ENCODE measurements at regions not wholly inside any gene's neighbourhood (a gene's known extent, or its start where the extent isn't known, plus 50 kb on each side); places are given as distances from the start of the nearest gene placed in this dataset.

- H3K9ac ChIP-seq (ENCODE audit: low read length), result no peak overlapping the region
- H4K5ac ChIP-seq (ENCODE audit: low read length), result no peak overlapping the region
- no peak overlapping the region for H2AK5ac ChIP-seq (ENCODE audit: low read length)
- no peaks in the 10 kb centered on the region for H3K79me2 ChIP-seq (ENCODE audit: control insufficient read depth, insufficient read depth, low read length)
- H3K36me3 ChIP-seq (ENCODE audit: control insufficient read depth, insufficient read depth, low read length), result no peaks in the 10 kb centered on the region
- no peak overlapping the region for H2BK120ac ChIP-seq (ENCODE audit: low read depth, low read length)
- no peak overlapping the region for H2BK5ac ChIP-seq (ENCODE audit: low read length)
- peak; percentile 74 for DNase-seq
- peaks cover 5% of the 10 kb centered on the region for H3K4me1 ChIP-seq (ENCODE audit: control insufficient read depth, low read depth, low read length)
- H3K4ac ChIP-seq (ENCODE audit: low read depth, low read length), result no peak overlapping the region
- H3K27me3 ChIP-seq (ENCODE audit: insufficient read depth, low read length, poor library complexity), result no peaks in the 10 kb centered on the region
- H3K79me1 ChIP-seq (ENCODE audit: low read length), result no peaks in the 10 kb centered on the region
- H3K4me2 ChIP-seq (ENCODE audit: low read length), result no peak overlapping the region
- no peak overlapping the region for H3K4me3 ChIP-seq (ENCODE audit: low read length)
- WGBS (ENCODE audit: extremely low coverage, insufficient coverage, low lambda C conversion rate), result no CpG with 5 or more reads among the region's 6 CpGs
- H4K8ac ChIP-seq (ENCODE audit: low read depth, low read length), result no peak overlapping the region
- H3K18ac ChIP-seq (ENCODE audit: low read length), result no peak overlapping the region
- H2BK15ac ChIP-seq (replicated peaks; ENCODE audit: low read depth), result no peak overlapping the region
- H3K27ac ChIP-seq (ENCODE audit: low read depth, low read length), result no peak overlapping the region
- no peak overlapping the region for H3K23ac ChIP-seq (ENCODE audit: low read length)
- no peak overlapping the region for H3K56ac ChIP-seq (ENCODE audit: low read length)
Observed at GRCh38 chr13:64847767-64848166, 2382.4 kb downstream of the PCDH9 start.

- Histone ChIP-seq H3K9ac (ENCODE audit: low read length) (no peak overlapping the region), H3K4me2 (ENCODE audit: low read length) (no peak overlapping the region), H3K4me1 (ENCODE audit: control insufficient read depth, low read depth, low read length) (peaks cover 5% of the 10 kb centered on the region), H3K18ac (ENCODE audit: low read length) (no peak overlapping the region), H2BK5ac (ENCODE audit: low read length) (no peak overlapping the region), H3K36me3 (ENCODE audit: control insufficient read depth, insufficient read depth, low read length) (no peaks in the 10 kb centered on the region), H3K79me1 (ENCODE audit: low read length) (no peaks in the 10 kb centered on the region), H4K8ac (ENCODE audit: low read depth, low read length) (no peak overlapping the region), H2AK5ac (ENCODE audit: low read length) (no peak overlapping the region), H3K27ac (ENCODE audit: low read depth, low read length) (no peak overlapping the region), H3K79me2 (ENCODE audit: control insufficient read depth, insufficient read depth, low read length) (no peaks in the 10 kb centered on the region), H3K27me3 (ENCODE audit: insufficient read depth, low read length, poor library complexity) (no peaks in the 10 kb centered on the region), H4K5ac (ENCODE audit: low read length) (no peak overlapping the region), H3K23ac (ENCODE audit: low read length) (no peak overlapping the region), H3K4ac (ENCODE audit: low read depth, low read length) (no peak overlapping the region), H2BK15ac (replicated peaks; ENCODE audit: low read depth) (no peak overlapping the region), H2BK120ac (ENCODE audit: low read depth, low read length) (no peak overlapping the region), H3K4me3 (ENCODE audit: low read length) (no peak overlapping the region), H3K56ac (ENCODE audit: low read length) (no peak overlapping the region)
- no CpG with 5 or more reads among the region's 1 CpG for WGBS (ENCODE audit: extremely low coverage, insufficient coverage, low lambda C conversion rate)
- no peak for DNase-seq
Observed at GRCh38 chr13:64845110-64845509, 2385.0 kb downstream of the PCDH9 start.

GRCh38 chr13:64819081-64819480 lies 2411.1 kb downstream of the PCDH9 start:
- Histone ChIP-seq H3K27me3 (ENCODE audit: insufficient read depth, low read length, poor library complexity) (no peaks in the 10 kb centered on the region), H3K4me1 (ENCODE audit: control insufficient read depth, low read depth, low read length) (no peaks in the 10 kb centered on the region), H3K36me3 (ENCODE audit: control insufficient read depth, insufficient read depth, low read length) (no peaks in the 10 kb centered on the region), H3K27ac (ENCODE audit: low read depth, low read length) (no peak overlapping the region), H2BK5ac (ENCODE audit: low read length) (no peak overlapping the region), H3K23ac (ENCODE audit: low read length) (no peak overlapping the region), H3K4me2 (ENCODE audit: low read length) (no peak overlapping the region), H4K5ac (ENCODE audit: low read length) (no peak overlapping the region), H3K9ac (ENCODE audit: low read length) (no peak overlapping the region), H3K4me3 (ENCODE audit: low read length) (no peak overlapping the region), H2BK120ac (ENCODE audit: low read depth, low read length) (no peak overlapping the region), H3K18ac (ENCODE audit: low read length) (no peak overlapping the region), H4K8ac (ENCODE audit: low read depth, low read length) (no peak overlapping the region), H3K79me2 (ENCODE audit: control insufficient read depth, insufficient read depth, low read length) (no peaks in the 10 kb centered on the region), H2AK5ac (ENCODE audit: low read length) (no peak overlapping the region), H3K79me1 (ENCODE audit: low read length) (no peaks in the 10 kb centered on the region), H3K56ac (ENCODE audit: low read length) (no peak overlapping the region), H2BK15ac (replicated peaks; ENCODE audit: low read depth) (no peak overlapping the region), H3K4ac (ENCODE audit: low read depth, low read length) (no peak overlapping the region)
- 100% methylated on average over 1 of the region's 2 CpGs for WGBS (ENCODE audit: extremely low coverage, insufficient coverage, low lambda C conversion rate)
- DNase-seq, result no peak

- no peak overlapping the region for H3K4ac ChIP-seq (ENCODE audit: low read depth, low read length)
- H3K27me3 ChIP-seq (ENCODE audit: insufficient read depth, low read length, poor library complexity), result no peaks in the 10 kb centered on the region
- no peak overlapping the region for H3K27ac ChIP-seq (ENCODE audit: low read depth, low read length)
- H4K5ac ChIP-seq (ENCODE audit: low read length), result no peak overlapping the region
- H3K4me1 ChIP-seq (ENCODE audit: control insufficient read depth, low read depth, low read length), result no peaks in the 10 kb centered on the region
- no peak overlapping the region for H3K23ac ChIP-seq (ENCODE audit: low read length)
- H4K8ac ChIP-seq (ENCODE audit: low read depth, low read length), result no peak overlapping the region
- H3K4me2 ChIP-seq (ENCODE audit: low read length), result no peak overlapping the region
- H3K4me3 ChIP-seq (ENCODE audit: low read length), result no peak overlapping the region
- no peak overlapping the region for H3K56ac ChIP-seq (ENCODE audit: low read length)
- no peaks in the 10 kb centered on the region for H3K36me3 ChIP-seq (ENCODE audit: control insufficient read depth, insufficient read depth, low read length)
- no peak overlapping the region for H2BK120ac ChIP-seq (ENCODE audit: low read depth, low read length)
- no peaks in the 10 kb centered on the region for H3K79me1 ChIP-seq (ENCODE audit: low read length)
- H3K18ac ChIP-seq (ENCODE audit: low read length), result no peak overlapping the region
- H3K79me2 ChIP-seq (ENCODE audit: control insufficient read depth, insufficient read depth, low read length), result no peaks in the 10 kb centered on the region
- H2BK5ac ChIP-seq (ENCODE audit: low read length), result no peak overlapping the region
- DNase-seq, result no peak
- no peak overlapping the region for H3K9ac ChIP-seq (ENCODE audit: low read length)
- no CpG with 5 or more reads among the region's 3 CpGs for WGBS (ENCODE audit: extremely low coverage, insufficient coverage, low lambda C conversion rate)
- no peak overlapping the region for H2BK15ac ChIP-seq (replicated peaks; ENCODE audit: low read depth)
- H2AK5ac ChIP-seq (ENCODE audit: low read length), result no peak overlapping the region
Observed at GRCh38 chr13:64817691-64818090, 2412.4 kb downstream of the PCDH9 start.

- no peak overlapping the region for H2BK5ac ChIP-seq (ENCODE audit: low read length)
- no peak overlapping the region for H3K9ac ChIP-seq (ENCODE audit: low read length)
- no peak overlapping the region for H2BK15ac ChIP-seq (replicated peaks; ENCODE audit: low read depth)
- H2AK5ac ChIP-seq (ENCODE audit: low read length), result no peak overlapping the region
- no peak overlapping the region for H3K56ac ChIP-seq (ENCODE audit: low read length)
- no peak overlapping the region for H4K8ac ChIP-seq (ENCODE audit: low read depth, low read length)
- no peak overlapping the region for H3K4ac ChIP-seq (ENCODE audit: low read depth, low read length)
- H4K5ac ChIP-seq (ENCODE audit: low read length), result no peak overlapping the region
- H3K27ac ChIP-seq (ENCODE audit: low read depth, low read length), result no peak overlapping the region
- H2BK120ac ChIP-seq (ENCODE audit: low read depth, low read length), result no peak overlapping the region
- no peak overlapping the region for H3K4me2 ChIP-seq (ENCODE audit: low read length)
- H3K36me3 ChIP-seq (ENCODE audit: control insufficient read depth, insufficient read depth, low read length), result no peaks in the 10 kb centered on the region
- no peak overlapping the region for H3K18ac ChIP-seq (ENCODE audit: low read length)
- no peaks in the 10 kb centered on the region for H3K27me3 ChIP-seq (ENCODE audit: insufficient read depth, low read length, poor library complexity)
- no CpG with 5 or more reads among the region's 3 CpGs for WGBS (ENCODE audit: extremely low coverage, insufficient coverage, low lambda C conversion rate)
- H3K79me2 ChIP-seq (ENCODE audit: control insufficient read depth, insufficient read depth, low read length), result no peaks in the 10 kb centered on the region
- H3K4me3 ChIP-seq (ENCODE audit: low read length), result no peak overlapping the region
- DNase-seq, result no peak
- no peaks in the 10 kb centered on the region for H3K4me1 ChIP-seq (ENCODE audit: control insufficient read depth, low read depth, low read length)
- H3K79me1 ChIP-seq (ENCODE audit: low read length), result no peaks in the 10 kb centered on the region
- no peak overlapping the region for H3K23ac ChIP-seq (ENCODE audit: low read length)
Observed at GRCh38 chr13:64810750-64811149, 2419.4 kb downstream of the PCDH9 start.

- no peak overlapping the region for H3K23ac ChIP-seq (ENCODE audit: low read length)
- H3K4me1 ChIP-seq (ENCODE audit: control insufficient read depth, low read depth, low read length), result no peaks in the 10 kb centered on the region
- H3K27me3 ChIP-seq (ENCODE audit: insufficient read depth, low read length, poor library complexity), result no peaks in the 10 kb centered on the region
- no peak overlapping the region for H3K4ac ChIP-seq (ENCODE audit: low read depth, low read length)
- no peak overlapping the region for H3K4me3 ChIP-seq (ENCODE audit: low read length)
- no peak overlapping the region for H2BK15ac ChIP-seq (replicated peaks; ENCODE audit: low read depth)
- H3K36me3 ChIP-seq (ENCODE audit: control insufficient read depth, insufficient read depth, low read length), result no peaks in the 10 kb centered on the region
- no peak overlapping the region for H3K18ac ChIP-seq (ENCODE audit: low read length)
- no CpG with 5 or more reads among the region's 4 CpGs for WGBS (ENCODE audit: extremely low coverage, insufficient coverage, low lambda C conversion rate)
- H3K56ac ChIP-seq (ENCODE audit: low read length), result no peak overlapping the region
- no peaks in the 10 kb centered on the region for H3K79me2 ChIP-seq (ENCODE audit: control insufficient read depth, insufficient read depth, low read length)
- H4K8ac ChIP-seq (ENCODE audit: low read depth, low read length), result no peak overlapping the region
- no peaks in the 10 kb centered on the region for H3K79me1 ChIP-seq (ENCODE audit: low read length)
- no peak overlapping the region for H3K27ac ChIP-seq (ENCODE audit: low read depth, low read length)
- no peak overlapping the region for H2BK120ac ChIP-seq (ENCODE audit: low read depth, low read length)
- no peak overlapping the region for H2AK5ac ChIP-seq (ENCODE audit: low read length)
- no peak overlapping the region for H2BK5ac ChIP-seq (ENCODE audit: low read length)
- H4K5ac ChIP-seq (ENCODE audit: low read length), result no peak overlapping the region
- peak; percentile 5 for DNase-seq
- no peak overlapping the region for H3K9ac ChIP-seq (ENCODE audit: low read length)
- H3K4me2 ChIP-seq (ENCODE audit: low read length), result no peak overlapping the region
Observed at GRCh38 chr13:64808704-64809103, 2421.4 kb downstream of the PCDH9 start.
